ENCODE measurements at regions not wholly inside any gene's neighbourhood (a gene's known extent, or its start where the extent isn't known, plus 50 kb on each side); places are given as distances from the start of the nearest gene placed in this dataset.

DNA sequence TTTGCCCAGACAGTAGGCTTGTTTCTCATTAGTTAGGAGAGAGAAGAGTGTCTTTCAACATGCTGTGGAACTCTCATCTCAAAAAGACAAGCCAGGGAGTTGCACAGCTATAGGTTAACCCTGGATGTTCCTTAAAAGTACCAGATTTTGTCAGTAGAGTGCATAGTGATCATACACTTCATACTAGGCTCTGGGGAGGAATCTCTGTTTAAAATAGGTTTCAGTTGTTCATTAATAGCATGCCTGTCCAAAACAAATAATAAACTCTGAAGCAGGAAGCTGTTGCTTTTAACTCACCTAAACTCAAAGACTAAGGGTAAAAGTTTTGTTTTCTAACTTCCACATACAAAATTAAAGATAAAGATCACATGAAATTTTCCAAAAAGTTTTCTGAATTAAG, 1948.4 kb downstream of the C4orf33 start:
- TF ChIP-seq, protein P1, sequence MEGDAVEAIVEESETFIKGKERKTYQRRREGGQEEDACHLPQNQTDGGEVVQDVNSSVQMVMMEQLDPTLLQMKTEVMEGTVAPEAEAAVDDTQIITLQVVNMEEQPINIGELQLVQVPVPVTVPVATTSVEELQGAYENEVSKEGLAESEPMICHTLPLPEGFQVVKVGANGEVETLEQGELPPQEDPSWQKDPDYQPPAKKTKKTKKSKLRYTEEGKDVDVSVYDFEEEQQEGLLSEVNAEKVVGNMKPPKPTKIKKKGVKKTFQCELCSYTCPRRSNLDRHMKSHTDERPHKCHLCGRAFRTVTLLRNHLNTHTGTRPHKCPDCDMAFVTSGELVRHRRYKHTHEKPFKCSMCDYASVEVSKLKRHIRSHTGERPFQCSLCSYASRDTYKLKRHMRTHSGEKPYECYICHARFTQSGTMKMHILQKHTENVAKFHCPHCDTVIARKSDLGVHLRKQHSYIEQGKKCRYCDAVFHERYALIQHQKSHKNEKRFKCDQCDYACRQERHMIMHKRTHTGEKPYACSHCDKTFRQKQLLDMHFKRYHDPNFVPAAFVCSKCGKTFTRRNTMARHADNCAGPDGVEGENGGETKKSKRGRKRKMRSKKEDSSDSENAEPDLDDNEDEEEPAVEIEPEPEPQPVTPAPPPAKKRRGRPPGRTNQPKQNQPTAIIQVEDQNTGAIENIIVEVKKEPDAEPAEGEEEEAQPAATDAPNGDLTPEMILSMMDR (IDR thresholded peaks at IDR 0.05) = no peak
- no peak for TF ChIP-seq RFX5 (IDR thresholded peaks at IDR 0.05)
- TF ChIP-seq TP53 (CRISPR knock-in tag; IDR thresholded peaks at IDR 0.05) = no peak
- TF ChIP-seq, protein P2, sequence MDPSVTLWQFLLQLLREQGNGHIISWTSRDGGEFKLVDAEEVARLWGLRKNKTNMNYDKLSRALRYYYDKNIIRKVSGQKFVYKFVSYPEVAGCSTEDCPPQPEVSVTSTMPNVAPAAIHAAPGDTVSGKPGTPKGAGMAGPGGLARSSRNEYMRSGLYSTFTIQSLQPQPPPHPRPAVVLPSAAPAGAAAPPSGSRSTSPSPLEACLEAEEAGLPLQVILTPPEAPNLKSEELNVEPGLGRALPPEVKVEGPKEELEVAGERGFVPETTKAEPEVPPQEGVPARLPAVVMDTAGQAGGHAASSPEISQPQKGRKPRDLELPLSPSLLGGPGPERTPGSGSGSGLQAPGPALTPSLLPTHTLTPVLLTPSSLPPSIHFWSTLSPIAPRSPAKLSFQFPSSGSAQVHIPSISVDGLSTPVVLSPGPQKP (IDR thresholded peaks at IDR 0.05; ENCODE audit: low read depth, low read length) = no peak
- no peak for TF ChIP-seq ZFP36 (IDR thresholded peaks at IDR 0.05; ENCODE audit: borderline replicate concordance, partially characterized antibody)

Measured in A549 (cell line).